GM10266 (cell line): ENCODE measurements at regions not wholly inside any gene's neighbourhood (a gene's known extent, or its start where the extent isn't known, plus 50 kb on each side); places are given as distances from the start of the nearest gene placed in this dataset.
"Not testable (repeated sequence)": the region's sequence is repeated elsewhere in the genome, so short reads cannot be mapped to it uniquely, and the experiment has no call there.

Experiments
- DNase-seq: peaks from one replicate; pipeline ENCODE4 v3.0.0; 2012; ENCODE audit errors: extremely low spot score
- TF ChIP-seq, protein P1 (sequence below): IDR thresholded peaks from 2 replicates; pipeline ENCODE4 v1.5.1; 2012; ENCODE audit warnings: mild to moderate bottlenecking, low read depth; ENCODE audit not compliant: control insufficient read depth, insufficient read depth; ENCODE audit errors: missing control alignments

DNA sequence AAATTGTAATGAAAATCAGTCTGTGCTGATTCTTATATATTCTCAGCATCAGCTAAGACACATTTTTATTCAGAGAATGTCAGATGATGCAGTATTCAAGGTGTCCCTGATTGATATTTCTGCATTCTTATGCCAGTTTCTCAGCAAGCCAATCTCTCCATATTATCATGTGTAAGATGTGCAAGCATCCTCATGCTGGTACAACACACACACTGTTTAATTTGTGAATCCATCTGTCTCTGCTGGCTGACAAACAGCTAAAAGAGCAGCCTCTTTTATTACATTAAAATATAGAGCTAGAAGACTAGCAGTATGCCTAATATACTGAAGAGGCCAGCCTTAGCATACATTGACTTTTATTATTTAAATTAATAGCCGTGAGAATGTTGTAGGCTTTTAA is 502.9 kb upstream of the GNPDA2 start:
- no peak for DNase-seq
- TF ChIP-seq, protein P1, sequence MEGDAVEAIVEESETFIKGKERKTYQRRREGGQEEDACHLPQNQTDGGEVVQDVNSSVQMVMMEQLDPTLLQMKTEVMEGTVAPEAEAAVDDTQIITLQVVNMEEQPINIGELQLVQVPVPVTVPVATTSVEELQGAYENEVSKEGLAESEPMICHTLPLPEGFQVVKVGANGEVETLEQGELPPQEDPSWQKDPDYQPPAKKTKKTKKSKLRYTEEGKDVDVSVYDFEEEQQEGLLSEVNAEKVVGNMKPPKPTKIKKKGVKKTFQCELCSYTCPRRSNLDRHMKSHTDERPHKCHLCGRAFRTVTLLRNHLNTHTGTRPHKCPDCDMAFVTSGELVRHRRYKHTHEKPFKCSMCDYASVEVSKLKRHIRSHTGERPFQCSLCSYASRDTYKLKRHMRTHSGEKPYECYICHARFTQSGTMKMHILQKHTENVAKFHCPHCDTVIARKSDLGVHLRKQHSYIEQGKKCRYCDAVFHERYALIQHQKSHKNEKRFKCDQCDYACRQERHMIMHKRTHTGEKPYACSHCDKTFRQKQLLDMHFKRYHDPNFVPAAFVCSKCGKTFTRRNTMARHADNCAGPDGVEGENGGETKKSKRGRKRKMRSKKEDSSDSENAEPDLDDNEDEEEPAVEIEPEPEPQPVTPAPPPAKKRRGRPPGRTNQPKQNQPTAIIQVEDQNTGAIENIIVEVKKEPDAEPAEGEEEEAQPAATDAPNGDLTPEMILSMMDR, result no peak

DNA sequence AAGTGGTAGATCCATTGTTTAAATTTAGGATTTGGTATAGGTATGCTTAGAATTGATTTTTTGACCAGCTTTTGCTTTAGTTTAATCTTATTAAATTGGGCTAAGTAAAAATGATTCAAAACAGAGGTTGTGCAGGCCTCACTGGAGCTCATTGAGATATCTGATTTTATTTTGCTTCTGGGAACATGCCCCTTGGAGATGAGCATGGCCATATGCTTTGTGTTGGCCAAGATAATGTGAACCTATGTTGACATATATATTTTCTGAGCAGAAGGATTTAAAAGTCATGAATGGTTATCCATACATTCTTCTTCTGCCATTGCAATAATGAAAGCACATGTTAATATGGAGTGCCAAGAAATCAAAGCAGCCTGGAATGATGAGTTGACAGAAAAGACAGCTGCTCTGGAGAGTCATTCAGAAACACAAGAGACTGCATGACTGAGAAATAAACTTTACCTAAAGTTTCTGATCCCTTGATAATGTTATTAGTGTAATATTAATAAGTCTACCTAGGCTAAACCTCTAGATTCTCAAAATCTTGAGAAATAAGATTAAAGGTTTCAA is 489.7 kb upstream of the GNPDA2 start:
- TF ChIP-seq, protein P1, result no peak
- DNase-seq, result no peak

DNA sequence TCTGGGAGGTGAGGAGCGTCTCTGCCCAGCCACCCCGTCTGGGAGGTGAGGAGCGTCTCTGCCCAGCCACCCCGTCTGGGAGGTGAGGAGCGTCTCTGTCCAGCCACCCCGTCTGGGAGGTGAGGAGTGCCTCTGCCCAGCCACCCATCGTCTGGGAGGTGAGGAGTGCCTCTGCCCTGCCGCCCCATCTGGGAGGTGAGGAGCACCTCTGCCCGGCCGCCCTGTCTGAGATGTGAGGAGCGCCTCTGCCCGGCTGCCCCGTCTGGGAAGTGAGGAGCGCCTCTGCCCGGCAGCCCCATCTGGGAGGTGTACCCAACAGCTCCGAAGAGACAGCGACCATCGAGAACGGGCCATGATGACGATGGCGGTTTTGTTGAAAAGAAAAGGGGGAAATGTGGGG is 482.1 kb upstream of the GNPDA2 start:
- not testable (repeated sequence) for DNase-seq

DNA sequence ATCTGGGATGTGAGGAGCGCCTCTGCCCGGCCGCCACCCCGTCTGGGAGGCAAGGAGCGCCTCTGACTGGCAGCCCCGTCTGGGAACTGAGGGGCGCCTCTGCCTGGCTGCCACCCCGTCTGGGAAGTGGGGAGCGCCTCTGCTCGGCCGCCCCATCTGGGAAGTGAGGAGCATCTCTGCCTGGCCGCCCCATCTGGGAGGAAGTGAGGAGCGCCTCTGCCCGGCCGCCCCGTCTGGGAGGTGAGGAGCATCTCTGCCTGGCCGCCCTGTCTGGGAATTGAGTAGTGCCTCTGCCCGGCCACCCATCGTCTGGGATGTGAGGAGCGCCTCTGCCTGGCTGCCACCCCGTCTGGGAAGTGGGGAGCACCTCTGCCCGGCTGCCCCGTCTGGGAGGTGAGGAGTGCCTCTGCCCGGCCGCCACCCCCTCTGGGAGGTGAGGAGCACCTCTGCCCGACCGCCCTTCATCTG is 481.5 kb upstream of the GNPDA2 start:
- DNase-seq, result not testable (repeated sequence)

DNA sequence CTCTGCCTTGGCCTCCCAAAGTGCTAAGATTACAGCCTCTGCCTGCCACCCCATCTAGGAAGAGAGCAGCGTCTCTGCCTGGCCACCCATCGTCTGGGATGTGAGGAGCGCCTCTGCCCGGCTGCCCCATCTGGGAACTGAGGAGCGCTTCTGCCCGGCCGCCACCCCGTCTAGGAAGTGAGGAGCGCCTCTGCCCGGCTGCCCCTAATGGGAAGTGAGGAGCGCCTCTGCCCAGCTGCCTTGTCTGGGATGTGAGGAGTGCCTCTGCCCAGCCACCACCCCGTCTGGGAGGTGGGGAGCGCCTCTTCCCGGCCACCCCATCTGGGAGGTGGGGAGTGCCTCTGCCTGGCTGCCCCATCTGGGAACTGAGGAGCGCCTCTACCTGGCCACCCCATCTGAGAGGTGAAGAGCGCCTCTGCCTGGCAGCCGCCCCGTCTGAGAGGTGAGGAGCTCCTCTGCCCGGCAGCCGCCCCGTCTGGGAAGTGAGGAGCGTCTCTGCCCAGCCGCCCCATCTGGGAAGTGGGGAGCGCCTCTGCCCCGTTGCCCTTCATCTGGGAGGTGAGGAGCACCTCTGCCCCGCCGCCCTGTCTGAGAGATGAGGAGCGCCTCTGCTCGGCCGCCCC is 481.0 kb upstream of the GNPDA2 start:
- DNase-seq, result not testable (repeated sequence)

DNA sequence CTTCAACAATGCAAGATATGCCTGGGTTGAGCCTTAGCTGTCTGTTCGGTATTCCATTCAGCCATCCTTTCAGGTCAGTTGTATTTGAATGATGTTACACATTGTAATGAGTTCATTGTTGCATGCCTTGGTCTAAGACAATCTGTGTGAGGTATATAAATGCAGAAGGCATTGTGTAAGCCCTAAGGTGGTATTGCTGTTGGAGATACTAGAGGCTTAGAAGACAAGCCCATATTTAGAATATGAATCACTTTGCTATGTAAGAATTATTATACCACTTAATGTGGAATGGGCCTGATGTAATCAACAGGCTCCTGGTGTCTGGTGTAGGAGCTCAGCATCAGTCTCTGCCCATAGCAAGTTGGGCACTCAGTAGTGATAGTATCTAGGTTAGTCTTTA is 473.4 kb upstream of the GNPDA2 start:
- no peak for DNase-seq
- TF ChIP-seq, protein P1, result no peak

DNA sequence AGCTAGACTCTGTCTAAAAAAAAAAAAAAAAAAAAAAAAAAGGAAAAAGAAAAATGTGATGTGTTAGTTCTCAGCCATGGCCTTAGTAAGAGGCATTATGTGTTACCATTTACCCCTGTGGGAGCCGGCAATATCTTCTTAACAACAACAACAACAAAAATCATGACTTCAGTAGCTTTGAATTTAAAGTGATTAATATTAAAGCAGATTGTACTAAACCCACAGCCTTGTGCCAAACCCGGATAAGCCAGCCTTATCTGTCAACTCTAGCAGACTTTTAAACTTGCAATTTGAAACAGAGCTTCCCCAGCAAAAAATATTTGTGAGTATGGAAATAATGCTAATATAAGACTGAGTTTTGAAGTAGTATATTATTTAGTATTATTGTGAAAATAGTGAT is 462.1 kb upstream of the GNPDA2 start:
- DNase-seq, result no peak
- TF ChIP-seq, protein P1, result no peak

DNA sequence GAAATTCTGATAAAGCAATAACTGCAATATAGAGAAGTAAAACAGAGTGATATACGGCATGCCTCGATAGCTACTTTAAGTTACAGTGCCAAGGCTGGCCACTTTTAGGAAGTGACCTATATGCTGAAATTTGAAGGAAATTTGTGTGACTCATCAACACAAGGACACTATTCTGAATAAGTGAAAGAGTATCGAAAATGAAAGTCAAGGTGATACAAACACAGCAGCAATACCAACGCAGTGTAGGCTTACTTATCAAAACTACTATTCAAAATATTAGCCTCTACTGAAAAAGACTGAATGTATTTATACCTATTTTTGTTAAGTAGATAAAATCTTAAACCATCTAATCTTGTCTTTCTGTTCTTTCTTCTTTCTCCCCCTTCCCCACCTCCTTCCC is 459.9 kb upstream of the GNPDA2 start:
- DNase-seq, result no peak

DNA sequence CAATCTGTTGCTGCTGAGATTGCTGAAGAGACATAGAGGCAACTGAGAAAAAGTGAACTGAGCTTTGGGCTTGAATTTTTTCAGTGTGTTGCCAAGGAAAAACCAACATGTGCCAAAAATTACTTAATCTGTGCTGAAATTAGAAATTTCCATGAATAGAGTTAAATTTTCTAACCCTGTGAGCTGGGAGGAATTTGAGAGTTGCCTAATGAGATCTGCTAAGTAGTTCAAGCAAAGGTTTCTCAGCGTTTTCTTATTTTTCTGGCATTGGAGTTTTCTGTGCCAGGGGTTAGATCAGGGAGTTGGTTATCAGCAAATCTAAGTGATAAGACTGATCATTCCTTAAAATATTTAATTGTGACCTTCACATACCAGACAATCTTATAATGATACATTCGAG is 457.5 kb upstream of the GNPDA2 start:
- DNase-seq, result no peak
- TF ChIP-seq, protein P1, result no peak

More for the DNA sequence above, 459.9 kb upstream of the GNPDA2 start:
- TF ChIP-seq, protein P1, result no peak
